ENCODE measurements at regions not wholly inside any gene's neighbourhood (a gene's known extent, or its start where the extent isn't known, plus 50 kb on each side); places are given as distances from the start of the nearest gene placed in this dataset.

GRCh38 chr13:20326276-20326675, 94.2 kb upstream of the GJB6 start:
- TF ChIP-seq EZH2phosphoT487 (IDR thresholded peaks at IDR 0.05; ENCODE audit: low read depth, severe bottlenecking, unreplicated experiment) (no peak), EZH2 (IDR thresholded peaks at IDR 0.05; ENCODE audit: borderline replicate concordance) (no peak)
- TF ChIP-seq, protein P1, sequence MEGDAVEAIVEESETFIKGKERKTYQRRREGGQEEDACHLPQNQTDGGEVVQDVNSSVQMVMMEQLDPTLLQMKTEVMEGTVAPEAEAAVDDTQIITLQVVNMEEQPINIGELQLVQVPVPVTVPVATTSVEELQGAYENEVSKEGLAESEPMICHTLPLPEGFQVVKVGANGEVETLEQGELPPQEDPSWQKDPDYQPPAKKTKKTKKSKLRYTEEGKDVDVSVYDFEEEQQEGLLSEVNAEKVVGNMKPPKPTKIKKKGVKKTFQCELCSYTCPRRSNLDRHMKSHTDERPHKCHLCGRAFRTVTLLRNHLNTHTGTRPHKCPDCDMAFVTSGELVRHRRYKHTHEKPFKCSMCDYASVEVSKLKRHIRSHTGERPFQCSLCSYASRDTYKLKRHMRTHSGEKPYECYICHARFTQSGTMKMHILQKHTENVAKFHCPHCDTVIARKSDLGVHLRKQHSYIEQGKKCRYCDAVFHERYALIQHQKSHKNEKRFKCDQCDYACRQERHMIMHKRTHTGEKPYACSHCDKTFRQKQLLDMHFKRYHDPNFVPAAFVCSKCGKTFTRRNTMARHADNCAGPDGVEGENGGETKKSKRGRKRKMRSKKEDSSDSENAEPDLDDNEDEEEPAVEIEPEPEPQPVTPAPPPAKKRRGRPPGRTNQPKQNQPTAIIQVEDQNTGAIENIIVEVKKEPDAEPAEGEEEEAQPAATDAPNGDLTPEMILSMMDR (IDR thresholded peaks at IDR 0.05; ENCODE audit: poor library complexity): no peak

All from hepatocyte (in vitro differentiated cells).